ENCODE measurements at regions not wholly inside any gene's neighbourhood (a gene's known extent, or its start where the extent isn't known, plus 50 kb on each side); places are given as distances from the start of the nearest gene placed in this dataset.
A peak's percentile ranks its signal among the peaks of the same experiment; 100 is the strongest.

- TF ChIP-seq, protein P1, sequence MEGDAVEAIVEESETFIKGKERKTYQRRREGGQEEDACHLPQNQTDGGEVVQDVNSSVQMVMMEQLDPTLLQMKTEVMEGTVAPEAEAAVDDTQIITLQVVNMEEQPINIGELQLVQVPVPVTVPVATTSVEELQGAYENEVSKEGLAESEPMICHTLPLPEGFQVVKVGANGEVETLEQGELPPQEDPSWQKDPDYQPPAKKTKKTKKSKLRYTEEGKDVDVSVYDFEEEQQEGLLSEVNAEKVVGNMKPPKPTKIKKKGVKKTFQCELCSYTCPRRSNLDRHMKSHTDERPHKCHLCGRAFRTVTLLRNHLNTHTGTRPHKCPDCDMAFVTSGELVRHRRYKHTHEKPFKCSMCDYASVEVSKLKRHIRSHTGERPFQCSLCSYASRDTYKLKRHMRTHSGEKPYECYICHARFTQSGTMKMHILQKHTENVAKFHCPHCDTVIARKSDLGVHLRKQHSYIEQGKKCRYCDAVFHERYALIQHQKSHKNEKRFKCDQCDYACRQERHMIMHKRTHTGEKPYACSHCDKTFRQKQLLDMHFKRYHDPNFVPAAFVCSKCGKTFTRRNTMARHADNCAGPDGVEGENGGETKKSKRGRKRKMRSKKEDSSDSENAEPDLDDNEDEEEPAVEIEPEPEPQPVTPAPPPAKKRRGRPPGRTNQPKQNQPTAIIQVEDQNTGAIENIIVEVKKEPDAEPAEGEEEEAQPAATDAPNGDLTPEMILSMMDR (conservative IDR thresholded peaks at IDR 0.05; ENCODE audit: low read depth, low read length): no peak
- no peak for DNase-seq (ENCODE audit: low read depth)
- H3K4me3 ChIP-seq (ENCODE audit: low read depth, low read length): peak overlapping the region; percentile 55
These were observed 233.5 kb upstream of the MGMT start for GRCh38 chr10:129233351-129234148.

- no peak for DNase-seq (ENCODE audit: low read depth)
- H3K4me3 ChIP-seq (ENCODE audit: low read depth, low read length): no peak overlapping the region
- TF ChIP-seq, protein P1 (conservative IDR thresholded peaks at IDR 0.05; ENCODE audit: low read depth, low read length): no peak
These were observed 230.8 kb upstream of the MGMT start for GRCh38 chr10:129236274-129236691.

GRCh38 chr10:129241461-129241860 is 225.6 kb upstream of the MGMT start:
- DNase-seq (ENCODE audit: low read depth): no peak
- H3K4me3 ChIP-seq (ENCODE audit: low read depth, low read length): no peak overlapping the region
- TF ChIP-seq, protein P1 (conservative IDR thresholded peaks at IDR 0.05; ENCODE audit: low read depth, low read length): no peak

- no peak for DNase-seq (ENCODE audit: low read depth)
- H3K4me3 ChIP-seq (ENCODE audit: low read depth, low read length): no peak overlapping the region
- TF ChIP-seq, protein P1 (conservative IDR thresholded peaks at IDR 0.05; ENCODE audit: low read depth, low read length): no peak
These were observed 222.7 kb upstream of the MGMT start for GRCh38 chr10:129244298-129244697.

DNA sequence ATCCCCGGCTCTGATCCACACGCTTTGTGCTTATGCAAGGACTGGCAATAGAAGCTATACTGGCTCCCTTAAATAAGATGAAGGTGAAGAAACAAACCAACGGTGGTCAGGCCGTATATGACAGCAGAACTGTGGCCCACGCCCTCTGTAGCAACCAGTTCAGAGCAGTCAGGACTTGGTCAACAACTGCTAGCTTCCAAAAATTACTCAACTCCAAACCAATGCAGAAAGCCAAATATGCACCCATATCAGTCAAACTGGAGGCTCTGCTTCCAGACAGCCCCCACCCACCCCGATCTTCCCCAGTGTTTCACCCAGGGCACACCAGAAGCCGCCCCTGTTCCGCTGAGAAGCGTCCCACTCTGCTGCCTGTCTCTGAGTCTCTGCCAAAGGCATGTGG is 222.3 kb upstream of the MGMT start:
- TF ChIP-seq, protein P1 (conservative IDR thresholded peaks at IDR 0.05; ENCODE audit: low read depth, low read length): no peak
- H3K4me3 ChIP-seq (ENCODE audit: low read depth, low read length): no peak overlapping the region
- no peak for DNase-seq (ENCODE audit: low read depth)

- no peak for DNase-seq (ENCODE audit: low read depth)
- H3K4me3 ChIP-seq (ENCODE audit: low read depth, low read length): no peak overlapping the region
- TF ChIP-seq, protein P1 (conservative IDR thresholded peaks at IDR 0.05; ENCODE audit: low read depth, low read length): no peak
These were observed 213.7 kb upstream of the MGMT start for GRCh38 chr10:129253161-129253864.
